ENCODE measurements at regions not wholly inside any gene's neighbourhood (a gene's known extent, or its start where the extent isn't known, plus 50 kb on each side); places are given as distances from the start of the nearest gene placed in this dataset.

DNA sequence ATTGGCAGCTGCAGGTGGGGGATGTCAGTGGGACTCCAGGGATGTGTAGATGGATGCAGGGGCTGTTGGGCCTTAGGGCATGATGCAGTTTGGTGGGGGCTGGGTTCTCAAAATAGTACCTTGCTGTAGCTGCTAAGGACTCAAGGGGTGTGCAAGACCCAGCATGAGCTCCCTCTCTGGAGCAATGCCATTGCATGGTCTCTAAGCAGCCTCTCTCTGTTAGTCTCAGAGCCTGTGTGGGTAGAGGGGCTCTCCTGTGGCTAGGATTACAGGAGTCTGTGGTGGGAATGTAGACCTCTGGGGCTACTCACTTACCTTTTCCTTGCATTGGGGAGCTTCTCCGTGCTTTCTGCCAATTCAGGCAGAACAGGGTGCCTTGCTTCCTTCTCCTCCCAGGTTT is 228.9 kb downstream of the LPIN1 start:
- no peak for DNase-seq (ENCODE audit: low read depth in 1 of 2, low spot score in 1 of 2)
- no peak for TF ChIP-seq JUND (IDR thresholded peaks at IDR 0.05; ENCODE audit: low read depth)
- in situ Hi-C loops (cut with HindIII; ENCODE audit: low pct_unique_long_range_greater_than_20kb, low sequenced_read_pairs), result no loop called here

DNA sequence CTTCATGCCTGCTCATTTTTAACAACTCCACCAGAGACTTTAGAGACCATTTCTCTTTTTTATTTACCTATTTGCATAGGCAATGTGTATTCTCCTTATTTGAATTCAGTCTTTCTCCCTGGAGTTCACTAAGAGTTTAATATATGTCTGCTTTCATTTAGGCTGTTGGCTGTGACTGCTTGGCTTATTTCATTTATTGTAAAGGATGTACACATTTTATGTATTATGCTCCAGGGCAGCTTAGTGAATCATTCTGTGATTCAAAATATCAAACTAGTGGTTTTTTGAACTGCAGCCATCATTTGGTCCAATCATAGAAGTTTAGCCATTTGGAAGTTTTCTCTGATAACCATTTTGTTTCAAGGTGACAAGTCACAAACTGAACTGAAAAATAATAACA is 229.6 kb downstream of the LPIN1 start:
- no peak for DNase-seq (ENCODE audit: low read depth in 1 of 2, low spot score in 1 of 2)
- TF ChIP-seq JUND (IDR thresholded peaks at IDR 0.05; ENCODE audit: low read depth), result no peak
- in situ Hi-C loops (cut with HindIII; ENCODE audit: low pct_unique_long_range_greater_than_20kb, low sequenced_read_pairs), result no loop called here

DNA sequence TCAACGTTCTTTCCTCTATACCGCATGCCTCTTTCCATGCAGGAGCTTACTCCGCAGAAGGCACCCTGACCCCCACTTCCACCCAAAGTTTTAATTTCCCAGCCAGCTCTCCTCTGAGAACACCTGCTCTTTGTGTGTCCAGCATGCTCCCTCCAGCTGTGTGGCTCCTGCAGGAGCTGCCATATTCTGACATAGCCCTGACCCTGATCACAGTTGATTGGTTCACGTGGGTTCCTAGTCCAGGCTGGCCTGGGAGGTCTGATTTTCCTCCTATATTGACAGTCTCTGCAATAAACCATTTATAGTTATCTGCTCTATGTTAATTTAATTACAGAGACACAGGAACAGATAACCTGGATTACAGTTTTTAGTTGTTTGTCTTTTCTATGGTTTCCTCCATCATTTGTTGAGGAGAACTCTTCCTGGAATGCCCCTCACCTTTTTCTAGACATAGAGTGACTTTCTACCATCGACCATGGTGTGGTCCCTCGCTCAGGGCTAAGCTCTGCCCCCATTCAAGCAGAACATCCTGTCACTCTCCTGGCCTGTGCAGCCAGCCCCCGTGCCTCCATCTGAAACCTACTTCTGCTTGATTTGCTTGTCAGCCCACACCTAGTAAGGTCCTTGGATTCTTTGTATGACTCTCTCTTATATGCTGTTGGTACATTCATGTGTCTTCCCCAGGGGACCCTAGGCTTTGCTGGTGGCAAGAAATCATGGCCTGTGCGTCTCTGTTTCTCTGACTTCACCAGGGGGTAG is 231.5 kb downstream of the LPIN1 start:
- DNase-seq (ENCODE audit: low read depth in 1 of 2, low spot score in 1 of 2), result no peak
- in situ Hi-C loops (cut with HindIII; ENCODE audit: low pct_unique_long_range_greater_than_20kb, low sequenced_read_pairs), result no loop called here

DNA sequence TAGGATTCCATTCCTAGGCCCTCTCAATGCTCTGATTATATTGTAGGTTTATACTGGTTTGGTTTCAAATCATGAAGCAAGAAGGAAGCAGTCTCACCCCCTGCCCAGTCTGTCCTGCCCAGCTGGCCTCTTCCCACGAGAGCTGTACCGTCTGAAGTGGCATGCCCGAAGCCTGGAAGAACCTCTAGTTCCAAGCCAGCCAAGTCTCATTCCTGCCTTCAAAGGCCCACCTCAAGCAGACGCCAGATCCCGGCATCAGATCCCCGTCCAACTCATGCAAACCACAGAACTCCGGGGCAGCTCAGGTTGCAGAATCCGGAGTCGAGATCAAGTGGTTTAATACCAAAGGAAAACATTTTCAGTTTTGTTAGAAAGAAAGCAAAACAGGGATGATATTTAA is 234.4 kb downstream of the LPIN1 start:
- in situ Hi-C loops (cut with HindIII; ENCODE audit: low pct_unique_long_range_greater_than_20kb, low sequenced_read_pairs), result no loop called here
- no peak for TF ChIP-seq JUND (IDR thresholded peaks at IDR 0.05; ENCODE audit: low read depth)
- DNase-seq (ENCODE audit: low read depth in 1 of 2, low spot score in 1 of 2), result no peak

More for the DNA sequence above, 231.5 kb downstream of the LPIN1 start:
- no peak for TF ChIP-seq JUND (IDR thresholded peaks at IDR 0.05; ENCODE audit: low read depth)

DNA sequence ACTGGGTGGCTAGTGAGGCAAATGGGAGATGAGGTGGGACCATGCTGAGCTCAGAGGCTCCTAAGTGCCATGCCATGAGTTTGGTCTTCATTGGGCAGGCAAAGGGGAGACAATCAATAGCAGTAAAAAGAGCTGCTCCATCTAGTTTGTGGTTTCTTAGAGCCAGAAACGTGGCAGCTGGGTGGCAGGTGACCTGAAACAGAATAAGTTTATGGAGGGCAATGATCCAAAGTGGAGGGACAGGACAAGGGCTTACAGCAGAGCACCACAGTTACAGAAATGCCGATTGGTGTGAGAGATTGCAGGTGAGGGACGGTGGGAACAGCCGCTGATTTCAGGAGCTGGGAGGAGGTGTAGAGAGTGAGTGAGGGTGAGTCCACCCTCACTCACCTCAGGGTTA is 237.0 kb downstream of the LPIN1 start:
- in situ Hi-C loops (cut with HindIII; ENCODE audit: low pct_unique_long_range_greater_than_20kb, low sequenced_read_pairs), result no loop called here
- TF ChIP-seq JUND (IDR thresholded peaks at IDR 0.05; ENCODE audit: low read depth), result no peak
- no peak for DNase-seq (ENCODE audit: low read depth in 1 of 2, low spot score in 1 of 2)

DNA sequence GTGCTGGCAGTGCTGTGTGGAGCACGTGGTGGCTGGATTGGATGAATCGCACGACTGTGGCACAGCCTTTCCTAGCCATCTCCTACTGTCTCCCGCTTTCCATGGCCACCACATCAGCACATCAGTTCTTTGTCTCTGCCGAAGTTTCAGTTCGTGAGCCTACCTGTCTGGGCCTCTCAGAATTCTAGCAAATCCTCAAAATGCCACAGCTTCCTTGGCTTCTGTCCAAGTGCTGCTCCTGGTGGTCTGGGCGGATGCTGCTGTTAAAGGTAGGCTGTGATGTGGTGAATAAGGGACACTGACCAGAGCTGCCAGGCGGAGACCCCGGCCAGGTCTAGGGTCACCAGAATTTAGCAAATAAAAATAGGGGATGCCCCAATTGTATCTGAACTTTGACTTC is 237.4 kb downstream of the LPIN1 start:
- no peak for DNase-seq (ENCODE audit: low read depth in 1 of 2, low spot score in 1 of 2)
- in situ Hi-C loops (cut with HindIII; ENCODE audit: low pct_unique_long_range_greater_than_20kb, low sequenced_read_pairs), result no loop called here
- TF ChIP-seq JUND (IDR thresholded peaks at IDR 0.05; ENCODE audit: low read depth), result no peak

DNA sequence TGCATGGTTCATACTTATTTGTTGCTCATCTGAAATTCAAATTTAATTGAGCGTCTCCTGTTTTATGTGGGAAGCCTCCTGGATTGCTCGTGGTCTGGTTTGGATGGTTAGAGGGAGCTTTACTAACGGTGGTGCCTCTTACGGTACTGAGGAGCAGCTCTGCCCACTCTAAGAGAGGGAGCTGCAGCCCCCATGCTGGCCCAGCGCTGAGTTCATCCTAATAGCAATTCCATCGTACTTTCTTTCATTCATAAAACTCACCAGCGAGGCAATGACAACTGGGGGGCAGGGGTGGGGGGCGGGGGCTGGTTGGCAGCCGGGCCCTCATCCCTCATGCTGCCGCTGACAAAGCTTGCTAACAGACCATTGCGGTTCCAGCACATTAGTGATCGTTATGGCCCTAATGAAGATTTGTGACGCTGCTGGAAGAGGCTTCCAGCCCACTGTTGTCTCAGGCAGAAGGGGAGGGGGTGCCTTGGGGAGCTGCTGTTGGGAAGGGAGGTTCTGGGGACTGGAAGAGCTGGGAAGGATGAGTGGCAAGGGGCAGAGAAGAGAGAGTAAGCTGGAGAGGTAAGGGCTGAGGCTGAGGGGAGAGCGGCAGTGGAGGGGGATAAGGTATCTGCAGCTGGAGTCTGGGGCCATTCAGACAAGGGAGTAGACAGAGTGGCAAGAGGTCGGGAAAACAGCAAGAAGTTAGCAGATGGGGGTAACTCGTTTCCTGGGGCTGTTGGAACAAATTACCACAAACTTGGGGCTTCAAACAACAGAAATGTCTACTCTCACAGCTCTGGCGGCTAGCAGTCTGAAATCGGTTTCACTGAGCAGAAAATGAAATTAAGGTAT is 238.1 kb downstream of the LPIN1 start:
- no peak for DNase-seq (ENCODE audit: low read depth in 1 of 2, low spot score in 1 of 2)
- TF ChIP-seq JUND (IDR thresholded peaks at IDR 0.05; ENCODE audit: low read depth), result no peak
- in situ Hi-C loops (cut with HindIII; ENCODE audit: low pct_unique_long_range_greater_than_20kb, low sequenced_read_pairs), result no loop called here

DNA sequence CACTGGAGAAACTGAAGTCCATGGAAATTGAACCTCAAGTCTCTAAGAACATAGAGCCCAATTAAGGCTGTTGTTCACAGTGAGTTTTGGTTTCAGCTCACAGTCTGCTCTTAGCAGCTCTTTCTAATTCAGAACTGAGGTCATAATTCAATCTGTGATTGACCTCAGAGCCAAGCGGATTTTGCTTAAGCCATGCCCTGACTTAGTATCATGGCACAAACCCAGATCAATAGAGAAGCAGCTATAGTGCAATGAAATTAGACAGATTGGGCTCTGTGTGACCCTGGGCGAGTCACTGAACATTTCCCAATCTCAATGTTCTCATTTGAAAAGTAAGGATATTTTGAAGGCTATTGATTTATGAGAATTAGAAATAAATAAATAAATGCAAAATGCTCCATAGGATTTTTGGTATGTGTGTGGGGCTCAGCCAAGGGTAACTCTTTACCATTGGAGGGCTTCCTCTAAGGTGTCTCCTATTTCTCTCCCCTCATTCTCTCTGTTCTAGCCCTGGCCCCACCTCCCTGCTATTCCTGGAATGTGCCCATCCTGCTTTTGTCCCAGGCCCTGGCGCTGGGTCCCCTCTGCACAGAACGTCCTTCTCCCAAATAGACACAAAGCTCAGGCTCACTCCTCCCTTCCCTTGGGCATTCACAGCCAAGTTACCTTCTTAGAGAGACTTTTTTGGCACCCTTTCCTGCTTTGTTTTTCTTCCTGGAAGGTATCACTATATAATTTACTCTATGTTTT is 239.6 kb downstream of the LPIN1 start:
- no peak for TF ChIP-seq JUND (IDR thresholded peaks at IDR 0.05; ENCODE audit: low read depth)
- DNase-seq (ENCODE audit: low read depth in 1 of 2, low spot score in 1 of 2), result no peak
- in situ Hi-C loops (cut with HindIII; ENCODE audit: low pct_unique_long_range_greater_than_20kb, low sequenced_read_pairs), result no loop called here

DNA sequence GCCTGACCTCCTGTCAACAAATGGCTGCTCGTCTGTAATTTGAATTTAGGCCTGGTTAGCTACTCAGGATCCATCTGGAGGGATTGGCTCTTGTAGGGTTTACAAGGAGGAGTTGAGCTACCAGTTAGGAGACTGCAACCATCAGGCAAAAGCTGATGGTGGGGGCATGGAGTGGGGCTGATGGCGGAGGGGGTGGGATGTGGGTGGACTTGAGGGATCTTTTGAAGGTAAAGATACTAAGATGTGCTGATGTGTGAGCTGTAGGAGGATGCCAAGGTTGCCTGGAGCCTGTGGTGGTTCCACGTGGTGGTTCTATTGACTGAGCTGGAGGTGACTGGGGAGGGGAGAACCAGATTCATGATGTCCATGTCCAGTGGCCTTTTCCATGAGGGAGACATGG is 240.7 kb downstream of the LPIN1 start:
- no peak for TF ChIP-seq JUND (IDR thresholded peaks at IDR 0.05; ENCODE audit: low read depth)
- DNase-seq (ENCODE audit: low read depth in 1 of 2, low spot score in 1 of 2), result no peak
- in situ Hi-C loops (cut with HindIII; ENCODE audit: low pct_unique_long_range_greater_than_20kb, low sequenced_read_pairs), result no loop called here

DNA sequence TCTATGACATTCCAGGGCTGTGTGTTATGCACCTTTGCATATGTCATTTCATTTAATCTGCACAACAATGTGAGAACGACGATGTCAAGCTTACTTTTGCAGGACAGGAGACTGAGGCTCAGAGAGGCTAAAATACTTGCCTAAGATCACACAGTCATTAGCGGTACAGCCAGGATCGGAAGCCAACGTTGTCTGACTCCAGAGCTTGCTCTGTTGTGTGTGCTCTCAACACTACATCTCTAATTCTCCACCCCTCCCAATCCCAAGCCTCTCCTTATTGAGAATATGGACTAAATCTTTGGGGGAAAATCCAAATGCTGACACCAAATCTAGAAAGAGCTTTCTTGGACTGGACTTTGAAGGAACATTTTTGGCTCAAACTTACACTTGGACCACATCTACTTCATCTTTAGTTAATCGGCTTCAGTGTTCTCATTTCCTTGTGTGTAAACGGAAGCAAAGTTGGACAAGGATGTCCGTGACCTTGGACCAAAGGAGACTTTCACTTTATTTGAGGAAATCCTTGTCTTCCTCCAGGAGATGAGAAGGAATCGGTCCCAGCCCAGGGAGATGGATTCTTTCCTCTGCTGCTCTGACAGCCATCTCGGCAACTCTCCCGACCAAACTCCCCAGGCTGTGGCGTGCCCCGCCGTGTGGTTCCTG is 242.4 kb downstream of the LPIN1 start:
- TF ChIP-seq JUND (IDR thresholded peaks at IDR 0.05; ENCODE audit: low read depth), result no peak
- in situ Hi-C loops (cut with HindIII; ENCODE audit: low pct_unique_long_range_greater_than_20kb, low sequenced_read_pairs), result no loop called here
- DNase-seq (ENCODE audit: low read depth in 1 of 2, low spot score in 1 of 2), result no peak

DNA sequence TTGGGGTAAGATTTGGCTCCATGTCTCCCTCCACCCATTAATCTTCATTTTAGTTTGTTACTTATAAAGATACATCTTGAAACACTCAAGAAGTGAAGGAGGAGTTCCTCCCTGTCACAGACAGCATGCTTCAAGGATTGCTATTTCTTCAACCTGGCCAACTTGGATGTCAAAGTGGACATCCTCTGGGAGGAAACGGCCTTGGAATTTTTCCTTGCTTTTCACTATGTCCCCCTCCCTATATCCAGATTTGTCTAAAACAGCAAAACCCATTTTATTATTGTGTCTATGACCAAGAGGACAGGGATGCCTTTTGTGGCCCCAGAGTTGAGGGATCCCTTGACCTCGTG is 242.9 kb downstream of the LPIN1 start:
- in situ Hi-C loops (cut with HindIII; ENCODE audit: low pct_unique_long_range_greater_than_20kb, low sequenced_read_pairs), result no loop called here
- no peak for DNase-seq (ENCODE audit: low read depth in 1 of 2, low spot score in 1 of 2)
- no peak for TF ChIP-seq JUND (IDR thresholded peaks at IDR 0.05; ENCODE audit: low read depth)

DNA sequence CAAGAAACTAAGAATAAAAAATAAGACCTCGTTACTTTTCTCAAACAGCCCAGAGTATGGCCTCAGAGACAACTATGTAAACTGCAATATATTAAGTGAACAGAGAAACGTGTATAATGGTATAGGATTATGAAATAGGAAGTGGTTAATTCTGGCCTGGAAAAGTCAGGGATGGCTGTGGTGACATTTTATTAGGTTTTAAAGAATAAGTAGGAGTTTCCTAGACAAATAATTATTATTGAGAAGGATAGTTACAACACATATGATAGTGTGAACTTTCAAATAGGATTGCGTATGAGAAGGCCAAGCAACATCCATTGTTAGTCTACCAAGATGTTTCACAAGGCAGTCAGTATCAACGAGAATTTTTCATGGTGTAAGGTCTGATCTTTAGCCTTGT is 244.1 kb downstream of the LPIN1 start:
- DNase-seq (ENCODE audit: low read depth in 1 of 2, low spot score in 1 of 2), result no peak
- in situ Hi-C loops (cut with HindIII; ENCODE audit: low pct_unique_long_range_greater_than_20kb, low sequenced_read_pairs), result no loop called here
- TF ChIP-seq JUND (IDR thresholded peaks at IDR 0.05; ENCODE audit: low read depth), result no peak
